H4 (cell line): ENCODE measurements at regions not wholly inside any gene's neighbourhood (a gene's known extent, or its start where the extent isn't known, plus 50 kb on each side); places are given as distances from the start of the nearest gene placed in this dataset.

ENCODE experiments used
- DNase-seq: peaks from one replicate; pipeline ENCODE4 v3.0.0-alpha.2; 2015; ENCODE audit warnings: low spot score

GRCh38 chr13:88592105-88592504 is 920.9 kb downstream of the SLITRK5 start:
- DNase-seq, result no peak

GRCh38 chr13:88601949-88602348 is 930.8 kb downstream of the SLITRK5 start:
- DNase-seq, result peak; percentile 5

- DNase-seq, result no peak
These were observed 931.9 kb downstream of the SLITRK5 start for GRCh38 chr13:88602786-88603777.

GRCh38 chr13:88617176-88617575 is 946.0 kb downstream of the SLITRK5 start:
- DNase-seq, result no peak

GRCh38 chr13:88622362-88622973 is 951.3 kb downstream of the SLITRK5 start:
- no peak for DNase-seq

- DNase-seq, result no peak
These were observed 952.0 kb downstream of the SLITRK5 start for GRCh38 chr13:88623150-88623549.

- DNase-seq, result no peak
These were observed 955.9 kb downstream of the SLITRK5 start for GRCh38 chr13:88627071-88627470.

- DNase-seq, result no peak
These were observed 957.7 kb downstream of the SLITRK5 start for GRCh38 chr13:88628882-88629281.

- no peak for DNase-seq
These were observed 966.8 kb downstream of the SLITRK5 start for GRCh38 chr13:88637935-88638334.

DNA sequence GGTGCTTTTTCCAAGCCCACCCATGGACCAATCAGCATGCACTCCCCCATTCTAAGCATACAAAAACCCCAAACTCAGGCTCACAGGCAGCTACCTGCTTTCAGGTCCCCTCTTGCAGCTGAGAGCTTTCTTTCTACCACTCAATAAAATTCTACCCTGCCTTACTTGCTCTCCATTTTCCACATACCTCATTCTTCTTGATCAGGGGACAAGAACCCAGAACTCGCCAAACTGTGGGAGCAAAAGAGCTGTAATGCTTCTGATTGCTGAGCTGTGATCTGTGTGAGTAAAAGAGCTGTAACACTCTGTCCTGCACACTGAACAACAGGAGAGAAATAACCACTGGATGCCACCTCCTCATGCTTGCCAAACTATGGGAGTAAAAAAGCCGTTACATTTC is 972.1 kb downstream of the SLITRK5 start:
- DNase-seq, result no peak

GRCh38 chr13:88648598-88649373 is 977.6 kb downstream of the SLITRK5 start:
- DNase-seq, result no peak

DNA sequence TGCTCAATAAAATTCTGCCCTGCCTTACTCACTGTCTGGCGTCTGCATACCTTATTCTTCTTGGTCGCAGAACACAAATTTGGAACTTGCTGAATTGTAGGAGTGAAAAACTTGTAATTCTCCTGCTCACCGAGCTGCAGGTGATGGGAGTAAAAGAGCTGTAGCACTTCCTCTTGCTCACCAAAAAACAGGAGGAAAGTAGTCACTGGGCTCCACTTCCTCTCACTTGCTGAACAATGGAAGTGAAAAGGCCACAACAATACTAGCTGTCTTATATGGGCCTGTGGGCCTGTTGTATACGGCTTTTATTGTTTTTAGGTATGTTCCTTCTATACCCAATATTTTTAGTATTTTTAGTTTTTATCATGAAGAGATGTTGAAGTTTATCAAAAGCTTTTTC is 978.7 kb downstream of the SLITRK5 start:
- no peak for DNase-seq

GRCh38 chr13:88651531-88651930 is 980.4 kb downstream of the SLITRK5 start:
- no peak for DNase-seq

GRCh38 chr13:88656751-88657150 is 985.6 kb downstream of the SLITRK5 start:
- DNase-seq, result no peak

DNA sequence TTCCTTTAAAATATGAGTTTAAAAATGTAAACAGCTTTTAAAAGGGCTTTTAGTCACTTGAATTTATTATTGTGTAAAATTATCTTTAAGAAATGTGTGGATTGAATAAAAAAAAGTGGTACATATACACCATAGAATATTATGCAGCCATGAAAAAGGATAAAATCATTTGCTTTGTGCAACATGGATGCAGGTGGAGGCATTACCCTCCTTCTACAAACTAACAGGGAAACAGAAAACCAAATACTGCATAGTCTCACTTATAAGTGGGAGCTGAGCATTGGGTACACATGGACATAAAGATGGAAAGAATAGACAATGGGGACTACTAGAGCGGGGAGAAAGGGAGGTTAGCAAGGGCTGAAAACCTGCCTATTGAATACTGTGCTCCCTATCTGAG is 999.3 kb downstream of the SLITRK5 start:
- no peak for DNase-seq

DNA sequence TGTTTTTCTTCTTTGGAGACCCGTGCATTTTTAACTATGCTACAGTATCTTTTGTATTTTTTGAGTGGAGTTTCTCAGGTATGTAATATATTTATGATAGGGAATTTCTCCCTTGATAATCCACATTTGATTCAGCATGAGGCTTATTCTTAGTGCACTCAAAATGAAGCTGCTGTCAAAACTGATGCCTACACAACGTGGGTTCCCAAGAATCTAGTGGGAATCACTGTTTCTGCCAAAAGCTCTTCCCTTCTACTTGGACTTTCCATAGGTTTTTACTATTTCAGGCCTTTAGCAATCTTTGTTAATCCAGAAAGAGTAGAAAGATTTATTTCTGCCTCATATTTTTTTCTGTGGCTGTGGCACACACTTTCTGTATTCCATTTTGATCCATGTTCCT is 1003.7 kb downstream of the SLITRK5 start:
- no peak for DNase-seq

- DNase-seq, result no peak
These were observed 1004.3 kb downstream of the SLITRK5 start for GRCh38 chr13:88675347-88675996.

GRCh38 chr13:88676016-88676415 is 1004.8 kb downstream of the SLITRK5 start:
- DNase-seq, result no peak

DNA sequence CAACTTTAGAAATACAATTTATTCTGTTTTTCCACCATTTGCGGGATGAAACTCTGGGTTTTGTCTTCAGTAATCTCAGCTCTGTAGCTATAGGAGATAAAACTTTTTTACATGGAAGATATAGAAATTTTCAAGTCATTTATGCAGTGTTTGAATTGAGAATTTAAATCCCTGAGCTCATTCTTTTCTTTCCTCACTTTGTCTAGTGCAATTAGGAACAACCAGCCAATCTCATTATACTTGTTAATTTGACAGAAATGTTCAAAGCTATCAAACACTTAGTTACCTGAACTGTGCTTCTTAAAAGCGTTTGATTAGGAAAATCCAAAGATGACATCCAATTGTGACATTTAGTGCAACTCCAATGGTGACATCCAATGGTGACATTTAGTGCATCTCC is 1014.3 kb downstream of the SLITRK5 start:
- DNase-seq, result no peak

GRCh38 chr13:88701551-88701950 is 1030.4 kb downstream of the SLITRK5 start:
- no peak for DNase-seq

DNA sequence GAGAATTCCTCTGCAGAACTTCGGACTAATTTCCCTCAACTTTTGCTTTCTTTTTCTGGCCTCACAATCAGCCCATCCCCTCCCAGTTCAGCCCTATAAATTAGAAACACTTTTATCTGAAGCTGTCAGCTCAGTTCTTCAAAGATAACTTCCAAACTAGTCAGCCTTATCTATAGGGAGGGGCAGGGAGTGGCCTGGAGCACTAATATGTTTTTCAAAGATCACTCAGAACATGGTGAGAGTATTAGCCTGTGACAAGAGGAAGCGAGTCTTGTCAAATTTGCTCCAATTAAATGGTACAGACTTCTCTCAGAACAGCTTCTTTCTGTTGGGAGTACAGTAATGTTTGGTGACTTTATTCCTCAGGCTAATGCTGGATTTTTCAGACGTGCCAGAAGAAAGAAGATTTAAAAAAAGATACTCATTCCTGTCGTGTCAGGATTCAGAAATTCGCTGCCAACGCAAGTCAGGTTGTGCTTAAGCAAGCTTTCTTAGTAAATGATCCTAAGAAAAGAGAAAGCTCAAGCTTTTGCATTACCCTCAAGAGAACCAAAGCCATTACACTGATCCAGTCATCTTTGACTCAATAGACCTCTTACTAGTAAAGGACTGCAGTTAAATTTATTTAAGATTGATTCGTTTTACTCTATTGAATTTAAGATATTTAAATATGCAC is 1033.6 kb downstream of the SLITRK5 start:
- DNase-seq, result no peak
